ENCODE measurements at regions not wholly inside any gene's neighbourhood (a gene's known extent, or its start where the extent isn't known, plus 50 kb on each side); places are given as distances from the start of the nearest gene placed in this dataset.

DNA sequence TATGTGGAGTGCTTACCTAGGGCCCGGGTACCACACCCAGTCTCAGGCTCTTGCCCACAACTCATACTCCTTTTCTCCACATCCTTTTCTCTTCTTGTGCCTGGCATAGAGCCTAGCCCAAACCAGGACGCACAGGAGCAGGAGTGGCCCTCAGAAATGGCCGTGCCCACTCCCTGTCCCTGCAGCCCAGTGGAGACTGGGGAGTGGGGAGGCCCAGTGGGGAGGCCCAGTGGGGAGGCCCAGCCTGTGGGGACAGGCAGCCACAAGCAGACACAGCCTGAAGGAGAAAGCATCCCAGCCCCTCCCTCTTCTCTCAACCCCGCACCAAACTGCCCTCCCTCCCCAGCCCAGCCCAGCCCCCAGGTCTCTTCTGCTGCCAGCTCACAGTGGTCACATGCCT, 196.8 kb downstream of the KIF26A start:
- ChIA-PET CTCF (no interaction called here), POLR2A (ENCODE audit: low non-redundant PET) (no interaction called here)
- no peaks in the 10 kb centered on the region for H3K36me3 ChIP-seq (ENCODE audit: insufficient read depth, low read length, poor library complexity, severe bottlenecking)
- TF ChIP-seq CTCF (conservative IDR thresholded peaks at IDR 0.05; ENCODE audit: low read depth, low read length), result no peak
- no peak for TF ChIP-seq EZH2 (IDR thresholded peaks at IDR 0.05; ENCODE audit: borderline replicate concordance, low read depth, low read length, poor library complexity, severe bottlenecking)
- no peak overlapping the region for H3K27ac ChIP-seq (ENCODE audit: low read depth, low read length, poor library complexity, severe bottlenecking)
- BruUV-seq (replicated peaks), result no TSS peak
- peaks cover 5% of the 10 kb centered on the region for H3K9me3 ChIP-seq (ENCODE audit: low read depth, low read length, poor library complexity, severe bottlenecking)
- intact Hi-C loops (cut with micrococcal nuclease; ENCODE audit: unreplicated experiment), result no loop called here
- no peak overlapping the region for H3K4me3 ChIP-seq (ENCODE audit: low read depth, low read length, poor library complexity, severe bottlenecking)
- H3K27me3 ChIP-seq (replicated peaks; ENCODE audit: insufficient read depth, low read depth, low read length, poor library complexity), result peaks cover 26% of the 10 kb centered on the region
- peaks cover 3% of the 10 kb centered on the region for H3K4me1 ChIP-seq (ENCODE audit: insufficient read depth, low read length, poor library complexity, severe bottlenecking)
- no peak for DNase-seq (ENCODE audit: low spot score)

DNA sequence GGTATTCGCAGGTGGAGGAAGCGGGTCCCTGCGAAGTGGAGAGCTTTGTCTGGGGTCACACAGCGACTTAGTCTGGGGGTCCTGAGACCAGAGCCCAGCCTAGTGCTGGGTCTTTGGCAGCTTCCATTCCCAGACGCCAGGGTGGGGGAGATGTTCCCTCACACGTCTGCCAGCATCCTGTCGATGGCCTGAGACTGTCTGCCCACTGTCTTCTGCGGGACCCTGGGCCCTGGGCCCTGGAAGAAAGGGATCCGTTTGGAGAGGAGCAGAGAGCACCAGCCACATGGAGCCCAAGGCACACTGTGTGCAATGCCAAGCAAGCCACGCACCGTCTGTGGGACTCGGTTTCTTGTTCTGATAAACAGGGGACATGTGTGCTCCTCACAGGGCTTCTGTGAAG, 197.2 kb downstream of the KIF26A start:
- POLR2A ChIA-PET (ENCODE audit: low non-redundant PET), result no interaction called here
- Histone ChIP-seq H3K4me1 (ENCODE audit: insufficient read depth, low read length, poor library complexity, severe bottlenecking) (peaks cover 3% of the 10 kb centered on the region), H3K27ac (ENCODE audit: low read depth, low read length, poor library complexity, severe bottlenecking) (no peak overlapping the region), H3K27me3 (replicated peaks; ENCODE audit: insufficient read depth, low read depth, low read length, poor library complexity) (peaks cover 29% of the 10 kb centered on the region), H3K4me3 (ENCODE audit: low read depth, low read length, poor library complexity, severe bottlenecking) (no peak overlapping the region), H3K9me3 (ENCODE audit: low read depth, low read length, poor library complexity, severe bottlenecking) (peaks cover 4% of the 10 kb centered on the region), H3K36me3 (ENCODE audit: insufficient read depth, low read length, poor library complexity, severe bottlenecking) (no peaks in the 10 kb centered on the region)
- BruUV-seq (replicated peaks), result no TSS peak
- no peak for DNase-seq (ENCODE audit: low spot score)
- intact Hi-C loops (cut with micrococcal nuclease; ENCODE audit: unreplicated experiment), result no loop called here
- TF ChIP-seq CTCF (conservative IDR thresholded peaks at IDR 0.05; ENCODE audit: low read depth, low read length) (no peak), EZH2 (IDR thresholded peaks at IDR 0.05; ENCODE audit: borderline replicate concordance, low read depth, low read length, poor library complexity, severe bottlenecking) (no peak)
- CTCF ChIA-PET, result no interaction called here

GRCh38 chr14:104337351-104337750, 199.0 kb downstream of the KIF26A start:
- intact Hi-C loops (cut with micrococcal nuclease; ENCODE audit: unreplicated experiment), result no loop called here
- Histone ChIP-seq H3K27ac (ENCODE audit: low read depth, low read length, poor library complexity, severe bottlenecking) (no peak overlapping the region), H3K4me1 (ENCODE audit: insufficient read depth, low read length, poor library complexity, severe bottlenecking) (peaks cover 3% of the 10 kb centered on the region), H3K9me3 (ENCODE audit: low read depth, low read length, poor library complexity, severe bottlenecking) (peaks cover 4% of the 10 kb centered on the region), H3K27me3 (replicated peaks; ENCODE audit: insufficient read depth, low read depth, low read length, poor library complexity) (peaks cover 31% of the 10 kb centered on the region), H3K4me3 (ENCODE audit: low read depth, low read length, poor library complexity, severe bottlenecking) (no peak overlapping the region), H3K36me3 (ENCODE audit: insufficient read depth, low read length, poor library complexity, severe bottlenecking) (no peaks in the 10 kb centered on the region)
- ChIA-PET POLR2A (ENCODE audit: low non-redundant PET) (no interaction called here), CTCF (no interaction called here)
- no TSS peak for BruUV-seq (replicated peaks)
- DNase-seq (ENCODE audit: low spot score), result no peak
- no peak for TF ChIP-seq CTCF (conservative IDR thresholded peaks at IDR 0.05; ENCODE audit: low read depth, low read length)
- no peak for TF ChIP-seq EZH2 (IDR thresholded peaks at IDR 0.05; ENCODE audit: borderline replicate concordance, low read depth, low read length, poor library complexity, severe bottlenecking)
